ENCODE measurements at regions not wholly inside any gene's neighbourhood (a gene's known extent, or its start where the extent isn't known, plus 50 kb on each side); places are given as distances from the start of the nearest gene placed in this dataset.

GRCh38 chr4:179398414-179398813, 1956.2 kb upstream of the AGA start:
- no peak for TF ChIP-seq JUND (IDR thresholded peaks at IDR 0.05)
- no peak for TF ChIP-seq SP1 (IDR thresholded peaks at IDR 0.05; ENCODE audit: low read depth)
- TF ChIP-seq POLR2AphosphoS5 (IDR thresholded peaks at IDR 0.05; ENCODE audit: low read depth, low read length), result no peak
- TF ChIP-seq ATF3 (IDR thresholded peaks at IDR 0.05), result no peak
- no peak for TF ChIP-seq MAX (IDR thresholded peaks at IDR 0.05)
- TF ChIP-seq POLR2A (IDR thresholded peaks at IDR 0.05; ENCODE audit: borderline replicate concordance, extremely low read depth, insufficient read depth, insufficient read length), result no peak
- TF ChIP-seq TCF7L2 (IDR thresholded peaks at IDR 0.05; ENCODE audit: borderline replicate concordance, extremely low read depth, insufficient read depth, insufficient read length), result no peak
- no peak for TF ChIP-seq SRF (IDR thresholded peaks at IDR 0.05; ENCODE audit: low read depth)
- no peak for TF ChIP-seq RAD21 (IDR thresholded peaks at IDR 0.05; ENCODE audit: low read depth)
- TF ChIP-seq ZNF274 (IDR thresholded peaks at IDR 0.05; ENCODE audit: low read depth, low read length), result no peak
- no peak for TF ChIP-seq SIN3A (IDR thresholded peaks at IDR 0.05; ENCODE audit: low read depth)
- TF ChIP-seq ZFX (IDR thresholded peaks at IDR 0.05), result no peak
- no peak for TF ChIP-seq REST (IDR thresholded peaks at IDR 0.05; ENCODE audit: low read depth)
- H4K20me1 ChIP-seq (ENCODE audit: insufficient read depth), result no peaks in the 10 kb centered on the region
- BruUV-seq (replicated peaks), result no TSS peak
- no peaks in the 10 kb centered on the region for H3K79me2 ChIP-seq (ENCODE audit: insufficient read depth, low read length)
- no peaks in the 10 kb centered on the region for H3K9me3 ChIP-seq (ENCODE audit: control insufficient read depth in 1 of 2, insufficient read depth in 1 of 2, low read depth in 1 of 2, low read length in 2 of 2)
- intact Hi-C loops (cut with micrococcal nuclease), result no loop called here
- H2AFZ ChIP-seq (ENCODE audit: low read depth, low read length, poor library complexity, severe bottlenecking), result no peak overlapping the region
- no peaks in the 10 kb centered on the region for H3K36me3 ChIP-seq (ENCODE audit: control insufficient read depth in 1 of 2, insufficient read depth in 2 of 2, low read length in 2 of 2)
- no peak for ATAC-seq
- ChIA-PET POLR2A (no interaction called here), RAD21 (ENCODE audit: low non-redundant PET in 1 of 2, low total read pairs in 2 of 2, uncharacterized antibody in 2 of 2, unreplicated experiment in 2 of 2) (no interaction called here), CTCF (no interaction called here)
- H3K4me3 ChIP-seq (replicated peaks in 1 of 2; ENCODE audit: low read depth in 1 of 2, low read length in 2 of 2), result no peak overlapping the region
- no peak overlapping the region for H3K4me2 ChIP-seq (ENCODE audit: low read length)
- no peak overlapping the region for H3K9ac ChIP-seq (ENCODE audit: low read length)
- H3K4me1 ChIP-seq (ENCODE audit: control insufficient read depth in 1 of 2, insufficient read depth in 2 of 2, low read length in 2 of 2), result no peaks in the 10 kb centered on the region
- no peaks in the 10 kb centered on the region for H3K27me3 ChIP-seq (ENCODE audit: insufficient read depth, low read length)
- H3K9me2 ChIP-seq (ENCODE audit: insufficient read depth), result no peaks in the 10 kb centered on the region
- no peak overlapping the region for H3K27ac ChIP-seq (ENCODE audit: low read depth, low read length)
- no peak for DNase-seq (ENCODE audit: low read depth, low spot score)

Data from HCT116 (cell line).